ENCODE measurements at regions not wholly inside any gene's neighbourhood (a gene's known extent, or its start where the extent isn't known, plus 50 kb on each side); places are given as distances from the start of the nearest gene placed in this dataset.

DNA sequence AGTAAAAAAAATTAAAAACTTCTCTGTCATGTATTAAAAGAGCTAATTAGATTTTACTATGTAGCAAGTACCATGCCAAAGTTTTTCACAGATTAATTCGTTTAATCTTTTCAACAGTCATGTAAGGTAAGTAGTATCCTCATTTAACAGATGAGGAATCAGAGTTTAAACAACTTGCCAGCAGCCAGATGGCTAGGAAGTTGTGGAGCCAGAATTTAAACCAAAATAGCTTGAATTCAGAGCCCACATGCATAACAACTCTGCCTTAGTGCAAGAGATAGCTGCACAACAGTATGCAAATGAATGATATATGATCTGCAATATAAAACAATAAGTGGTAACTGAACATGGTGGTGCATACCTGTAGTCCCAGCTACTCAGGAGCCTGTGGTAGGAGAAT is 75.3 kb downstream of the NAP1L3 start:
- no peak for DNase-seq
- no peak overlapping the region for H3K4me3 ChIP-seq
- H3K36me3 ChIP-seq (replicated peaks in 1 of 2), result no peaks in the 10 kb centered on the region
- no peaks in the 10 kb centered on the region for H3K9me3 ChIP-seq (replicated peaks in 1 of 3)
- WGBS, 4 donors, result 57 to 72% (median 67%) methylated on average over 1 of the region's 1 CpG
- no peak overlapping the region for H3K27ac ChIP-seq
- no peak for TF ChIP-seq POLR2A (IDR thresholded peaks at IDR 0.05)
- TF ChIP-seq, protein P1, sequence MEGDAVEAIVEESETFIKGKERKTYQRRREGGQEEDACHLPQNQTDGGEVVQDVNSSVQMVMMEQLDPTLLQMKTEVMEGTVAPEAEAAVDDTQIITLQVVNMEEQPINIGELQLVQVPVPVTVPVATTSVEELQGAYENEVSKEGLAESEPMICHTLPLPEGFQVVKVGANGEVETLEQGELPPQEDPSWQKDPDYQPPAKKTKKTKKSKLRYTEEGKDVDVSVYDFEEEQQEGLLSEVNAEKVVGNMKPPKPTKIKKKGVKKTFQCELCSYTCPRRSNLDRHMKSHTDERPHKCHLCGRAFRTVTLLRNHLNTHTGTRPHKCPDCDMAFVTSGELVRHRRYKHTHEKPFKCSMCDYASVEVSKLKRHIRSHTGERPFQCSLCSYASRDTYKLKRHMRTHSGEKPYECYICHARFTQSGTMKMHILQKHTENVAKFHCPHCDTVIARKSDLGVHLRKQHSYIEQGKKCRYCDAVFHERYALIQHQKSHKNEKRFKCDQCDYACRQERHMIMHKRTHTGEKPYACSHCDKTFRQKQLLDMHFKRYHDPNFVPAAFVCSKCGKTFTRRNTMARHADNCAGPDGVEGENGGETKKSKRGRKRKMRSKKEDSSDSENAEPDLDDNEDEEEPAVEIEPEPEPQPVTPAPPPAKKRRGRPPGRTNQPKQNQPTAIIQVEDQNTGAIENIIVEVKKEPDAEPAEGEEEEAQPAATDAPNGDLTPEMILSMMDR (IDR thresholded peaks at IDR 0.05), result no peak
- H3K4me1 ChIP-seq (replicated peaks in 1 of 2), result no peaks in the 10 kb centered on the region
- H3K27me3 ChIP-seq, result peaks cover 3% of the 10 kb centered on the region
- intact Hi-C loops (cut with DNase I), result no loop called here

DNA sequence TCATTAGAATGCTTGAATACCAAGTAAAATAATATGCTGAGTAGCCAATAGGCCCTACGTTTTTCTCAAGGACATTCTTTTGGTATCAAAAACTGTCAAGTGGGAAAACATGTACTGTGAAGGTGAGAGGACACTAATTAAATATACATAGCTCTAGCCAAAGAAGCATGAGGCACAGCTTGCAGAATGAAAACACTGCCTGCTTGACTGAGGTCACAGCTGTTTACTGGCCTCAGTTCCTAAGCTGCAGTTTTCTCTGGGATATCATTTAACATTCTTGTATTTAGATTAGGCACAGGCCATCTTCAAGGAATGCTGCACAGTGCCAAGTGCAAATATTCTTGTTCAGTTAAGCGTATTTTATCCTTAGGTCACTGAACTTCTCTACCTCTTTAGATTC is 78.6 kb downstream of the NAP1L3 start:
- WGBS, 4 donors, result 15 to 26% (median 23%) methylated on average over 2 of the region's 2 CpGs
- no peaks in the 10 kb centered on the region for H3K4me1 ChIP-seq (replicated peaks in 1 of 2)
- H3K4me3 ChIP-seq, result no peak overlapping the region
- intact Hi-C loops (cut with DNase I), result no loop called here
- H3K27me3 ChIP-seq, result peaks cover 3% of the 10 kb centered on the region
- no peak for DNase-seq
- no peaks in the 10 kb centered on the region for H3K9me3 ChIP-seq (replicated peaks in 1 of 3)
- H3K36me3 ChIP-seq (replicated peaks in 1 of 2), result no peaks in the 10 kb centered on the region
- TF ChIP-seq, protein P1 (IDR thresholded peaks at IDR 0.05), result no peak
- no peak for TF ChIP-seq POLR2A (IDR thresholded peaks at IDR 0.05)
- no peak overlapping the region for H3K27ac ChIP-seq

DNA sequence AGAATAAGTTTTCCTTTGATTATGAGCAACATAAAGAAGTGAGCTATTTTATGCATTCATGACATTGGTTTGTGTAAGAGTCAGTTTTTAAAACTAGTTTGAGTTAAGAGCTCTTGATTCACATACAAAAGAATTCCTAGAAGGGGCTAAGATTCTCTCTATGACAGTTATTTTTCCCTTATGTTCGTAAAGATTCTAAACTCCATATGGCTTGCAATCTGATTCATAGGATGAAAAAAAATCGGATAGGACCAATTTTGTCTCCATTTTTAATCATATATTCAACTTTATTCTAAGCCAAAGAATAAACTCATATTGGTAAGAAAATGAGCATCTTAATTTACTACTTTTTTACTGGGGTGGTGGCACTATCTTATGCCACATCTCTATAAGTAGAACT is 79.4 kb downstream of the NAP1L3 start:
- 44 to 79% (median 52%) methylated on average over 2 of the region's 2 CpGs for WGBS, 4 donors
- TF ChIP-seq, protein P1 (IDR thresholded peaks at IDR 0.05), result no peak
- TF ChIP-seq POLR2A (IDR thresholded peaks at IDR 0.05), result no peak

DNA sequence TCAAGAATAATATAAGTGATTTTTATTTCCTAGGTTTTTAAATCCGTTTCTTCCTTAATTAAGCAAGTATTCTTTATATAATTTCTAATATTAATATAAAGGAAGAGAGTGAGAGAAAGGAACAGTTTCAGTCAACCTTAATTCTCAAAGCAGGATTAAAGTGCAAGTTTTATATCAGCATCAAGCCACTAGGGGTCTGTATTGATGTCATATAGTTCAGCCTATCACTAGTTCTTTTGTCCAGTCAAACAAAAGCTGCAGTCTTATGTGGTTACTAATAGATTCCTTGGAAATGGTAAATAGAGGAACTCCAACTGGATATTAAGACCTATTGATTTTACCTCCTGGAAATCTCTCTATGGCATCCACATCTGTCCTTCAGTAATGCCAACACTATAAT is 82.0 kb downstream of the NAP1L3 start:
- 22 to 41% (median 25%) methylated on average over 1 of the region's 1 CpG for WGBS, 4 donors
- no peaks in the 10 kb centered on the region for H3K27me3 ChIP-seq
- DNase-seq, result no peak
- intact Hi-C loops (cut with DNase I), result no loop called here
- no peak overlapping the region for H3K27ac ChIP-seq
- no peak overlapping the region for H3K4me3 ChIP-seq
- H3K36me3 ChIP-seq (replicated peaks in 1 of 2), result no peaks in the 10 kb centered on the region
- no peaks in the 10 kb centered on the region for H3K9me3 ChIP-seq (replicated peaks in 1 of 3)
- no peak for TF ChIP-seq POLR2A (IDR thresholded peaks at IDR 0.05)
- TF ChIP-seq, protein P1 (IDR thresholded peaks at IDR 0.05), result no peak
- H3K4me1 ChIP-seq (replicated peaks in 1 of 2), result no peaks in the 10 kb centered on the region

More for the DNA sequence above, 79.4 kb downstream of the NAP1L3 start:
- Histone ChIP-seq H3K27ac (no peak overlapping the region), H3K4me3 (no peak overlapping the region), H3K9me3 (replicated peaks in 1 of 3) (no peaks in the 10 kb centered on the region), H3K27me3 (peaks cover 3% of the 10 kb centered on the region), H3K4me1 (replicated peaks in 1 of 2) (no peaks in the 10 kb centered on the region), H3K36me3 (replicated peaks in 1 of 2) (no peaks in the 10 kb centered on the region)
- DNase-seq, result no peak
- intact Hi-C loops (cut with DNase I), result no loop called here
